ENCODE measurements at regions not wholly inside any gene's neighbourhood (a gene's known extent, or its start where the extent isn't known, plus 50 kb on each side); places are given as distances from the start of the nearest gene placed in this dataset.

- Histone ChIP-seq H3K36me3 (ENCODE audit: insufficient read depth, low read length) (no peaks in the 10 kb centered on the region), H3K4me1 (ENCODE audit: insufficient read depth, low read length) (no peaks in the 10 kb centered on the region), H3K79me2 (ENCODE audit: insufficient read depth, low read length) (no peaks in the 10 kb centered on the region), H4K20me1 (ENCODE audit: insufficient read depth, low read length) (no peaks in the 10 kb centered on the region), H3K9me3 (ENCODE audit: low read depth, low read length) (no peaks in the 10 kb centered on the region), H3K4me3 (ENCODE audit: insufficient read depth, low read length) (no peak overlapping the region), H3K4me2 (ENCODE audit: insufficient read depth, low read length) (no peak overlapping the region), H3K27ac (ENCODE audit: low read depth, low read length) (no peak overlapping the region), H3K27me3 (ENCODE audit: insufficient read depth, low read length) (no peaks in the 10 kb centered on the region), H2AFZ (ENCODE audit: low read length) (no peak overlapping the region)
- TF ChIP-seq CTCF (IDR thresholded peaks at IDR 0.05; ENCODE audit: extremely low read depth, low read depth, low read length) = no peak
- DNase-seq (ENCODE audit: insufficient read length, low spot score, missing footprints) = no peak
These were observed 203.5 kb upstream of the TBC1D5 start for GRCh38 chr3:17945799-17946399.

- H3K27ac ChIP-seq (ENCODE audit: low read depth, low read length) = no peak overlapping the region
- H3K27me3 ChIP-seq (ENCODE audit: insufficient read depth, low read length) = no peaks in the 10 kb centered on the region
- no peaks in the 10 kb centered on the region for H4K20me1 ChIP-seq (ENCODE audit: insufficient read depth, low read length)
- H3K4me1 ChIP-seq (ENCODE audit: insufficient read depth, low read length) = no peaks in the 10 kb centered on the region
- H3K36me3 ChIP-seq (ENCODE audit: insufficient read depth, low read length) = no peaks in the 10 kb centered on the region
- H3K4me3 ChIP-seq (ENCODE audit: insufficient read depth, low read length) = no peak overlapping the region
- no peaks in the 10 kb centered on the region for H3K79me2 ChIP-seq (ENCODE audit: insufficient read depth, low read length)
- no peak overlapping the region for H2AFZ ChIP-seq (ENCODE audit: low read length)
- H3K4me2 ChIP-seq (ENCODE audit: insufficient read depth, low read length) = no peak overlapping the region
- DNase-seq (ENCODE audit: insufficient read length, low spot score, missing footprints) = no peak
- no peak for TF ChIP-seq CTCF (IDR thresholded peaks at IDR 0.05; ENCODE audit: extremely low read depth, low read depth, low read length)
- no peaks in the 10 kb centered on the region for H3K9me3 ChIP-seq (ENCODE audit: low read depth, low read length)
These were observed 202.8 kb upstream of the TBC1D5 start for GRCh38 chr3:17945018-17945798.

GRCh38 chr3:17942856-17943255 lies 200.4 kb upstream of the TBC1D5 start:
- no peaks in the 10 kb centered on the region for H3K4me1 ChIP-seq (ENCODE audit: insufficient read depth, low read length)
- no peak overlapping the region for H3K4me2 ChIP-seq (ENCODE audit: insufficient read depth, low read length)
- no peaks in the 10 kb centered on the region for H3K36me3 ChIP-seq (ENCODE audit: insufficient read depth, low read length)
- no peaks in the 10 kb centered on the region for H3K79me2 ChIP-seq (ENCODE audit: insufficient read depth, low read length)
- no peaks in the 10 kb centered on the region for H4K20me1 ChIP-seq (ENCODE audit: insufficient read depth, low read length)
- H2AFZ ChIP-seq (ENCODE audit: low read length) = no peak overlapping the region
- no peaks in the 10 kb centered on the region for H3K27me3 ChIP-seq (ENCODE audit: insufficient read depth, low read length)
- no peaks in the 10 kb centered on the region for H3K9me3 ChIP-seq (ENCODE audit: low read depth, low read length)
- no peak for DNase-seq (ENCODE audit: insufficient read length, low spot score, missing footprints)
- no peak overlapping the region for H3K4me3 ChIP-seq (ENCODE audit: insufficient read depth, low read length)
- H3K27ac ChIP-seq (ENCODE audit: low read depth, low read length) = no peak overlapping the region
- no peak for TF ChIP-seq CTCF (IDR thresholded peaks at IDR 0.05; ENCODE audit: extremely low read depth, low read depth, low read length)

GRCh38 chr3:17941766-17942165 lies 199.3 kb upstream of the TBC1D5 start:
- Histone ChIP-seq H4K20me1 (ENCODE audit: insufficient read depth, low read length) (no peaks in the 10 kb centered on the region), H2AFZ (ENCODE audit: low read length) (no peak overlapping the region), H3K36me3 (ENCODE audit: insufficient read depth, low read length) (no peaks in the 10 kb centered on the region), H3K4me3 (ENCODE audit: insufficient read depth, low read length) (no peak overlapping the region), H3K4me1 (ENCODE audit: insufficient read depth, low read length) (no peaks in the 10 kb centered on the region), H3K79me2 (ENCODE audit: insufficient read depth, low read length) (no peaks in the 10 kb centered on the region), H3K9me3 (ENCODE audit: low read depth, low read length) (no peaks in the 10 kb centered on the region), H3K4me2 (ENCODE audit: insufficient read depth, low read length) (no peak overlapping the region), H3K27ac (ENCODE audit: low read depth, low read length) (no peak overlapping the region), H3K27me3 (ENCODE audit: insufficient read depth, low read length) (no peaks in the 10 kb centered on the region)
- no peak for TF ChIP-seq CTCF (IDR thresholded peaks at IDR 0.05; ENCODE audit: extremely low read depth, low read depth, low read length)
- no peak for DNase-seq (ENCODE audit: insufficient read length, low spot score, missing footprints)
